Loucy (cell line): ENCODE measurements at regions not wholly inside any gene's neighbourhood (a gene's known extent, or its start where the extent isn't known, plus 50 kb on each side); places are given as distances from the start of the nearest gene placed in this dataset.

Experiments used
- H2AFZ ChIP-seq: fragments of 200-600 bp; sonication (generic); 2 replicates; pipeline ENCODE4 v1.6.0; 2016; ENCODE audit warnings: antibody characterized with exemption, mild to moderate bottlenecking, low read length, moderate library complexity
- H3F3A ChIP-seq: fragments of 200-600 bp; 2 replicates; pipeline ENCODE4 v1.6.0; 2016; ENCODE audit warnings: antibody characterized with exemption, low read depth, mild to moderate bottlenecking
- H3K27me3 ChIP-seq: fragments of 200-600 bp; sonication (generic); 2 replicates; pipeline ENCODE4 v1.6.1; 2014; ENCODE audit warnings: low read length, mild to moderate bottlenecking; ENCODE audit not compliant: insufficient read depth, poor library complexity, severe bottlenecking
- H3K36me3 ChIP-seq: fragments of 200-600 bp; sonication (generic); 2 replicates; pipeline ENCODE4 v1.6.1; 2016; ENCODE audit warnings: low read length; ENCODE audit not compliant: insufficient read depth
- H3K4me1 ChIP-seq: fragments of 200-600 bp; sonication (generic); 2 replicates; pipeline ENCODE4 v1.5.1; 2014; ENCODE audit warnings: low read length, mild to moderate bottlenecking; ENCODE audit not compliant: insufficient read depth, poor library complexity, severe bottlenecking
- H3K4me2 ChIP-seq: fragments of 200-600 bp; sonication (generic); 2 replicates; pipeline ENCODE4 v1.6.0; 2014; ENCODE audit warnings: antibody characterized with exemption, low read length, low read depth, mild to moderate bottlenecking; ENCODE audit not compliant: poor library complexity, severe bottlenecking
- H3K4me3 ChIP-seq: fragments of 200-600 bp; sonication (generic); 2 replicates; pipeline ENCODE4 v1.5.1; 2014; ENCODE audit warnings: low read length, mild to moderate bottlenecking, mixed read lengths; ENCODE audit not compliant: poor library complexity, severe bottlenecking
- H3K79me2 ChIP-seq: fragments of 200-600 bp; sonication (generic); 2 replicates; pipeline ENCODE4 v1.6.1; 2014; ENCODE audit warnings: low read length; ENCODE audit not compliant: insufficient read depth
- H3K9ac ChIP-seq: fragments of 200-600 bp; sonication (generic); 2 replicates; pipeline ENCODE4 v1.6.0; 2014; ENCODE audit warnings: mild to moderate bottlenecking, low read depth, low read length, moderate library complexity; ENCODE audit not compliant: poor library complexity, severe bottlenecking
- H3K9me2 ChIP-seq: fragments of 200-600 bp; sonication (generic); replicated peaks from 2 replicates; pipeline ENCODE4 v1.6.1; 2016; ENCODE audit warnings: low read depth, low read length, mixed read lengths
- H3K9me3 ChIP-seq: fragments of 200-600 bp; sonication (generic); 2 replicates; pipeline ENCODE4 v1.6.1; 2014; ENCODE audit warnings: mild to moderate bottlenecking, antibody characterized with exemption, low read length, low read depth; ENCODE audit not compliant: insufficient read depth
- H4K20me1 ChIP-seq: fragments of 200-600 bp; sonication (generic); 2 replicates; pipeline ENCODE4 v1.6.0; 2014; ENCODE audit warnings: antibody characterized with exemption, low read length, mild to moderate bottlenecking; ENCODE audit not compliant: insufficient read depth, poor library complexity, severe bottlenecking
- EZH2phosphoT487 ChIP-seq: fragments of 200-600 bp; IDR thresholded peaks from 2 replicates; pipeline ENCODE4 v1.6.1; 2018; ENCODE audit warnings: antibody characterized with exemption, mild to moderate bottlenecking, moderate library complexity, borderline replicate concordance
- TF ChIP-seq, protein P1 (sequence below): fragments of 200-600 bp; sonication (generic); conservative IDR thresholded peaks from 2 replicates; pipeline ENCODE4 v1.5.1; 2014; ENCODE audit warnings: mild to moderate bottlenecking, antibody characterized with exemption, low read length

DNA sequence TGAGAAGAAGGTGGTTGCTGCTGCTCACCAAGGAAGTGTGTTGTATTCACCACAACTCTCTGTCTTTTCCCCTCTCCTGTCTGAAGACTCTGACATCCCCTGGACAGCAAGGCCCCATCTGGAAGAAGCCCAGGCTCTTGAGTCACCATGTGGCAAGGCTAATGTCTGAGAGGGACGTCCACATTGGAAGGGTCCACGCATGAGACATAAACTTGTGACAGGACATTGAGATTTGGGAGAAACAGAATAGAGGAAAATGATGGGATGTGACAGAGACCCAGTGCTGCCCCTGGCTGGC, 176.5 kb downstream of the IRF8 start:
- no peaks in the 10 kb centered on the region for H3K79me2 ChIP-seq

DNA sequence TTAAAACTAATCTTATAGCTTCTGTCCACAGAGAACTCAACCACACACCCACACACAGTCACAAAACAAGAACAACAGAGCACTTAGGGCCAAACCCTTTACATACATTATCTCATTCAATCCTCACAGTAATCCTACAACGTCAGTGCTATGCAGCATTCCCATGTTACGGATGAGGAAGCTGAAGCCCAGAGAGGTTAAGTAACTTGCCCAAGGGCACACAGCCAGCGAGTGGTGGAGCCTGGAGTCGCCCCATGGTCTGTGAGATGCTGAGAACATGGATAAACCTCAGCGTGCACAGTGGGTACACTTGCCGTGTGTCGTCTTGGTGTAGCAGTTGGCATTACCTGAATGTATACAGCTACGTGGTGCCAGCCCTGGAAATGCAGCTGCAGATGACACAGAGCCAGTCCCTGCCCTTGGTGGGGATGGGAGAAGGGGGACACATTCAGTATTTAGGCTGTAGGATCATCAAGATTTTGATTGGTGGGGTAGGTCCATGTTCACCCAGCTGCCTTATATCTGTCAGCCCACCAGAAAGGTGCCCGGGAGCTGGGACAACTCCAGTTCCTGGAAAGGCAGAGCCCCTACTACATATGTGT, 177.0 kb downstream of the IRF8 start:
- Histone ChIP-seq H3K4me1 (no peaks in the 10 kb centered on the region), H3K4me2 (no peak overlapping the region), H3K9me3 (no peaks in the 10 kb centered on the region), H3K27me3 (no peaks in the 10 kb centered on the region), H3K9me2 (no peaks in the 10 kb centered on the region), H3K79me2 (no peaks in the 10 kb centered on the region), H3F3A (no peaks in the 10 kb centered on the region), H3K4me3 (no peak overlapping the region), H3K36me3 (no peaks in the 10 kb centered on the region), H2AFZ (no peak overlapping the region), H3K9ac (no peak overlapping the region), H4K20me1 (no peaks in the 10 kb centered on the region)
- TF ChIP-seq EZH2phosphoT487, result no peak
- TF ChIP-seq, protein P1, sequence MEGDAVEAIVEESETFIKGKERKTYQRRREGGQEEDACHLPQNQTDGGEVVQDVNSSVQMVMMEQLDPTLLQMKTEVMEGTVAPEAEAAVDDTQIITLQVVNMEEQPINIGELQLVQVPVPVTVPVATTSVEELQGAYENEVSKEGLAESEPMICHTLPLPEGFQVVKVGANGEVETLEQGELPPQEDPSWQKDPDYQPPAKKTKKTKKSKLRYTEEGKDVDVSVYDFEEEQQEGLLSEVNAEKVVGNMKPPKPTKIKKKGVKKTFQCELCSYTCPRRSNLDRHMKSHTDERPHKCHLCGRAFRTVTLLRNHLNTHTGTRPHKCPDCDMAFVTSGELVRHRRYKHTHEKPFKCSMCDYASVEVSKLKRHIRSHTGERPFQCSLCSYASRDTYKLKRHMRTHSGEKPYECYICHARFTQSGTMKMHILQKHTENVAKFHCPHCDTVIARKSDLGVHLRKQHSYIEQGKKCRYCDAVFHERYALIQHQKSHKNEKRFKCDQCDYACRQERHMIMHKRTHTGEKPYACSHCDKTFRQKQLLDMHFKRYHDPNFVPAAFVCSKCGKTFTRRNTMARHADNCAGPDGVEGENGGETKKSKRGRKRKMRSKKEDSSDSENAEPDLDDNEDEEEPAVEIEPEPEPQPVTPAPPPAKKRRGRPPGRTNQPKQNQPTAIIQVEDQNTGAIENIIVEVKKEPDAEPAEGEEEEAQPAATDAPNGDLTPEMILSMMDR, result no peak

More for the DNA sequence above, 176.5 kb downstream of the IRF8 start:
- Histone ChIP-seq H3K9ac (no peak overlapping the region), H3K4me2 (no peak overlapping the region), H4K20me1 (no peaks in the 10 kb centered on the region), H3K9me3 (no peaks in the 10 kb centered on the region), H3K4me1 (no peaks in the 10 kb centered on the region), H3K27me3 (no peaks in the 10 kb centered on the region), H3K9me2 (no peaks in the 10 kb centered on the region), H3F3A (no peaks in the 10 kb centered on the region), H3K36me3 (no peaks in the 10 kb centered on the region), H2AFZ (no peak overlapping the region), H3K4me3 (no peak overlapping the region)
- no peak for TF ChIP-seq EZH2phosphoT487
- TF ChIP-seq, protein P1, result no peak

DNA sequence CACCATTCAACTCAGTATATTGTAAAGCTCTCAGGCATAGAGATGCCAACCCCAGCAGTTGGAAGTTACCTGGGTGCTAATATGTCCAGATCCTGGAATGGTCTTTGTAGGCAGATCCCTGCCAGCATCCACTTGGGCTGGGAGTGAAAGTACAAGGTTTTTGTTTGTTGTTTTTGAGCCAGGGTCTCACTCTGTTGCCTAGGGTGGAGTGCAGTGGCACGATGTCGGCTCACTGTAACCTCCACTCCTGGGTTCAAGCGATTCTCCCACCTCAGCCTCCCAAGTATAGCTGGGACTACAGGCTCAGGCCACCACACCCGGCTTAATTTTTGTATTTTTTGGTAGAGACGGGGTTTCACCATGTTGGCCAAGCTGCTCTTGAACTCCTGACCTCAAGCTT, 177.6 kb downstream of the IRF8 start:
- H3K9me2 ChIP-seq, result no peaks in the 10 kb centered on the region
- H3K27me3 ChIP-seq, result no peaks in the 10 kb centered on the region
- H3K36me3 ChIP-seq, result no peaks in the 10 kb centered on the region
- H3K9me3 ChIP-seq, result no peaks in the 10 kb centered on the region
- no peak overlapping the region for H3K4me3 ChIP-seq
- no peaks in the 10 kb centered on the region for H3K4me1 ChIP-seq
- no peak for TF ChIP-seq EZH2phosphoT487
- TF ChIP-seq, protein P1, result no peak
- H3K4me2 ChIP-seq, result no peak overlapping the region
- H2AFZ ChIP-seq, result no peak overlapping the region
- no peaks in the 10 kb centered on the region for H4K20me1 ChIP-seq
- H3F3A ChIP-seq, result no peaks in the 10 kb centered on the region
- no peak overlapping the region for H3K9ac ChIP-seq
- no peaks in the 10 kb centered on the region for H3K79me2 ChIP-seq
